ENCODE measurements at regions not wholly inside any gene's neighbourhood (a gene's known extent, or its start where the extent isn't known, plus 50 kb on each side); places are given as distances from the start of the nearest gene placed in this dataset.
A peak's percentile ranks its signal among the peaks of the same experiment; 100 is the strongest.
"Not testable (repeated sequence)": the region's sequence is repeated elsewhere in the genome, so short reads cannot be mapped to it uniquely, and the experiment has no call there.

GRCh38 chr1:149237515-149237914 lies 134.2 kb upstream of the NBPF9 start:
- H3K27ac Mint-ChIP-seq; H3K9me3 Mint-ChIP-seq (ENCODE audit: insufficient read depth); H3K4me3 Mint-ChIP-seq; H3K36me3 Mint-ChIP-seq (ENCODE audit: low read depth); H3K4me1 Mint-ChIP-seq (ENCODE audit: low read depth); ATAC-seq; CTCF ChIA-PET; H3K27me3 Mint-ChIP-seq (ENCODE audit: low read depth); POLR2A ChIA-PET; DNase-seq: not testable (repeated sequence)

- CTCF ChIA-PET; H3K4me1 Mint-ChIP-seq (ENCODE audit: low read depth); H3K4me3 Mint-ChIP-seq; H3K36me3 Mint-ChIP-seq (ENCODE audit: low read depth); DNase-seq; H3K27ac Mint-ChIP-seq; ATAC-seq; H3K27me3 Mint-ChIP-seq (ENCODE audit: low read depth); H3K9me3 Mint-ChIP-seq (ENCODE audit: insufficient read depth); POLR2A ChIA-PET: not testable (repeated sequence)
Measured at GRCh38 chr1:149239897-149240508, 136.7 kb upstream of the NBPF9 start.

GRCh38 chr1:149240530-149240929 lies 137.2 kb upstream of the NBPF9 start:
- H3K4me3 Mint-ChIP-seq; POLR2A ChIA-PET; H3K9me3 Mint-ChIP-seq (ENCODE audit: insufficient read depth); CTCF ChIA-PET; DNase-seq; ATAC-seq; H3K27me3 Mint-ChIP-seq (ENCODE audit: low read depth); H3K27ac Mint-ChIP-seq; H3K36me3 Mint-ChIP-seq (ENCODE audit: low read depth); H3K4me1 Mint-ChIP-seq (ENCODE audit: low read depth): not testable (repeated sequence)

- POLR2A ChIA-PET; H3K4me1 Mint-ChIP-seq (ENCODE audit: low read depth); CTCF ChIA-PET; ATAC-seq; DNase-seq; H3K27ac Mint-ChIP-seq; H3K27me3 Mint-ChIP-seq (ENCODE audit: low read depth); H3K36me3 Mint-ChIP-seq (ENCODE audit: low read depth); H3K4me3 Mint-ChIP-seq; H3K9me3 Mint-ChIP-seq (ENCODE audit: insufficient read depth): not testable (repeated sequence)
Measured at GRCh38 chr1:149241272-149241671, 137.9 kb upstream of the NBPF9 start.

GRCh38 chr1:149243572-149243971 lies 140.2 kb upstream of the NBPF9 start:
- ATAC-seq; H3K27ac Mint-ChIP-seq; POLR2A ChIA-PET; H3K4me1 Mint-ChIP-seq (ENCODE audit: low read depth); H3K9me3 Mint-ChIP-seq (ENCODE audit: insufficient read depth); DNase-seq; CTCF ChIA-PET; H3K27me3 Mint-ChIP-seq (ENCODE audit: low read depth); H3K36me3 Mint-ChIP-seq (ENCODE audit: low read depth); H3K4me3 Mint-ChIP-seq: not testable (repeated sequence)

- POLR2A ChIA-PET; ATAC-seq; CTCF ChIA-PET; H3K4me3 Mint-ChIP-seq; H3K27ac Mint-ChIP-seq; H3K9me3 Mint-ChIP-seq (ENCODE audit: insufficient read depth); H3K4me1 Mint-ChIP-seq (ENCODE audit: low read depth); H3K36me3 Mint-ChIP-seq (ENCODE audit: low read depth); H3K27me3 Mint-ChIP-seq (ENCODE audit: low read depth); DNase-seq: not testable (repeated sequence)
Measured at GRCh38 chr1:149244621-149245020, 141.3 kb upstream of the NBPF9 start.

GRCh38 chr1:149246212-149246611 lies 142.9 kb upstream of the NBPF9 start:
- CTCF ChIA-PET; DNase-seq; H3K27me3 Mint-ChIP-seq (ENCODE audit: low read depth); H3K4me3 Mint-ChIP-seq; ATAC-seq; POLR2A ChIA-PET; H3K4me1 Mint-ChIP-seq (ENCODE audit: low read depth); H3K36me3 Mint-ChIP-seq (ENCODE audit: low read depth); H3K9me3 Mint-ChIP-seq (ENCODE audit: insufficient read depth); H3K27ac Mint-ChIP-seq: not testable (repeated sequence)

GRCh38 chr1:149248610-149249009 lies 145.3 kb upstream of the NBPF9 start:
- H3K27me3 Mint-ChIP-seq (ENCODE audit: low read depth); H3K9me3 Mint-ChIP-seq (ENCODE audit: insufficient read depth); H3K27ac Mint-ChIP-seq; ATAC-seq; H3K36me3 Mint-ChIP-seq (ENCODE audit: low read depth); CTCF ChIA-PET; H3K4me3 Mint-ChIP-seq; POLR2A ChIA-PET; DNase-seq; H3K4me1 Mint-ChIP-seq (ENCODE audit: low read depth): not testable (repeated sequence)

- POLR2A ChIA-PET; ATAC-seq; H3K4me3 Mint-ChIP-seq; H3K27me3 Mint-ChIP-seq (ENCODE audit: low read depth); H3K9me3 Mint-ChIP-seq (ENCODE audit: insufficient read depth); DNase-seq; H3K4me1 Mint-ChIP-seq (ENCODE audit: low read depth); H3K27ac Mint-ChIP-seq; H3K36me3 Mint-ChIP-seq (ENCODE audit: low read depth); CTCF ChIA-PET: not testable (repeated sequence)
Measured at GRCh38 chr1:149249850-149250467, 146.6 kb upstream of the NBPF9 start.

- CTCF ChIA-PET = not testable (repeated sequence)
Measured at GRCh38 chr1:149254894-149255847, 151.8 kb upstream of the NBPF9 start.

GRCh38 chr1:149260284-149260683 lies 156.9 kb upstream of the NBPF9 start:
- not testable (repeated sequence) for H3K4me3 Mint-ChIP-seq; H3K27me3 Mint-ChIP-seq (ENCODE audit: low read depth); H3K27ac Mint-ChIP-seq

More at GRCh38 chr1:149254894-149255847, 151.8 kb upstream of the NBPF9 start:
- DNase-seq; H3K4me1 Mint-ChIP-seq (ENCODE audit: low read depth); H3K27ac Mint-ChIP-seq; H3K9me3 Mint-ChIP-seq (ENCODE audit: insufficient read depth); H3K36me3 Mint-ChIP-seq (ENCODE audit: low read depth); H3K27me3 Mint-ChIP-seq (ENCODE audit: low read depth); H3K4me3 Mint-ChIP-seq; POLR2A ChIA-PET: not testable (repeated sequence)
- peak; percentile 51 for ATAC-seq

GRCh38 chr1:149260736-149261340 lies 157.5 kb upstream of the NBPF9 start:
- H3K4me3 Mint-ChIP-seq; POLR2A ChIA-PET; H3K9me3 Mint-ChIP-seq (ENCODE audit: insufficient read depth); H3K27me3 Mint-ChIP-seq (ENCODE audit: low read depth); DNase-seq; ATAC-seq; H3K4me1 Mint-ChIP-seq (ENCODE audit: low read depth); H3K27ac Mint-ChIP-seq; CTCF ChIA-PET; H3K36me3 Mint-ChIP-seq (ENCODE audit: low read depth): not testable (repeated sequence)

More at GRCh38 chr1:149260284-149260683, 156.9 kb upstream of the NBPF9 start:
- H3K9me3 Mint-ChIP-seq (ENCODE audit: insufficient read depth); DNase-seq; CTCF ChIA-PET; H3K36me3 Mint-ChIP-seq (ENCODE audit: low read depth); POLR2A ChIA-PET; ATAC-seq; H3K4me1 Mint-ChIP-seq (ENCODE audit: low read depth): not testable (repeated sequence)
